ENCODE measurements at regions not wholly inside any gene's neighbourhood (a gene's known extent, or its start where the extent isn't known, plus 50 kb on each side); places are given as distances from the start of the nearest gene placed in this dataset.

DNA sequence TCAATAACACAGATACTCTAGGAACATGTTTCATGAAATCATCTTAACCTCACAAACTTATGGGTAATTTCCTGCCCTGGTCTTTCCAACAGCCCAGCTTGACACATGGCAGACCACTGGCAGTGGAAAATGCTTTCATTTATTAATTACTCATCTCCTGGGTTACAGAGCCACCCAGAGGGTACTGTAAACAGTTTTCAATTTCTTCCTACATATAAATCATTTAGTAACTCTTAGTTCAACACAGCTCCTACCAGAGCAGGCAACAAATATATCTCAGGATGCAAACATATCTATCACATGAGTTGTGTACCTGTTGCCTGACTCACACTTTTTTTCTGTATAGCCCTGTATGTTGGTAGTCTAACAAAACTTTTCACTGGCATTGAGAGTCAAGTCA, 99.2 kb upstream of the VRK2 start:
- TF ChIP-seq EZH2 (optimal IDR thresholded peaks at IDR 0.05; ENCODE audit: low read depth, low read length) = no peak
- TF ChIP-seq CTCF (IDR thresholded peaks at IDR 0.05; ENCODE audit: low read length) = no peak
- TF ChIP-seq EZH2phosphoT487 (IDR thresholded peaks at IDR 0.05; ENCODE audit: low read length) = no peak
- no peak for DNase-seq
- no peaks in the 10 kb centered on the region for H3K27me3 ChIP-seq (replicated peaks; ENCODE audit: insufficient read depth, low read length)
- H3K79me2 ChIP-seq (ENCODE audit: low read length) = no peaks in the 10 kb centered on the region
- H3K9ac ChIP-seq (ENCODE audit: low read length) = no peak overlapping the region
- H3K9me3 ChIP-seq (replicated peaks; ENCODE audit: insufficient read depth, low read length) = no peaks in the 10 kb centered on the region
- H3K9me2 ChIP-seq (replicated peaks; ENCODE audit: insufficient read depth, low read length) = no peaks in the 10 kb centered on the region
- no peaks in the 10 kb centered on the region for H3K36me3 ChIP-seq (replicated peaks; ENCODE audit: insufficient read depth, low read length)
- H3F3A ChIP-seq (ENCODE audit: insufficient read depth, low read length) = no peaks in the 10 kb centered on the region
- H3K4me1 ChIP-seq (ENCODE audit: low read length) = no peaks in the 10 kb centered on the region
- H2AFZ ChIP-seq (ENCODE audit: low read length) = no peak overlapping the region
- no peak overlapping the region for H3K27ac ChIP-seq (ENCODE audit: low read length)
- no peaks in the 10 kb centered on the region for H4K20me1 ChIP-seq (ENCODE audit: insufficient read depth, low read length)
- no peak overlapping the region for H3K4me2 ChIP-seq (ENCODE audit: low read depth, low read length)
- no peak overlapping the region for H3K4me3 ChIP-seq (ENCODE audit: low read length)

GRCh38 chr2:57954020-57954419, 92.6 kb upstream of the VRK2 start:
- Histone ChIP-seq H3K27me3 (replicated peaks; ENCODE audit: insufficient read depth, low read length) (no peaks in the 10 kb centered on the region), H2AFZ (ENCODE audit: low read length) (no peak overlapping the region), H3K9me3 (replicated peaks; ENCODE audit: insufficient read depth, low read length) (no peaks in the 10 kb centered on the region), H4K20me1 (ENCODE audit: insufficient read depth, low read length) (no peaks in the 10 kb centered on the region), H3F3A (ENCODE audit: insufficient read depth, low read length) (no peaks in the 10 kb centered on the region), H3K79me2 (ENCODE audit: low read length) (no peaks in the 10 kb centered on the region), H3K4me3 (ENCODE audit: low read length) (no peak overlapping the region), H3K9ac (ENCODE audit: low read length) (no peak overlapping the region), H3K36me3 (replicated peaks; ENCODE audit: insufficient read depth, low read length) (no peaks in the 10 kb centered on the region), H3K9me2 (replicated peaks; ENCODE audit: insufficient read depth, low read length) (no peaks in the 10 kb centered on the region), H3K4me2 (ENCODE audit: low read depth, low read length) (no peak overlapping the region), H3K4me1 (ENCODE audit: low read length) (no peaks in the 10 kb centered on the region), H3K27ac (ENCODE audit: low read length) (no peak overlapping the region)
- no peak for DNase-seq
- no peak for TF ChIP-seq CTCF (IDR thresholded peaks at IDR 0.05; ENCODE audit: low read length)
- TF ChIP-seq EZH2 (optimal IDR thresholded peaks at IDR 0.05; ENCODE audit: low read depth, low read length) = no peak
- TF ChIP-seq EZH2phosphoT487 (IDR thresholded peaks at IDR 0.05; ENCODE audit: low read length) = no peak

DNA sequence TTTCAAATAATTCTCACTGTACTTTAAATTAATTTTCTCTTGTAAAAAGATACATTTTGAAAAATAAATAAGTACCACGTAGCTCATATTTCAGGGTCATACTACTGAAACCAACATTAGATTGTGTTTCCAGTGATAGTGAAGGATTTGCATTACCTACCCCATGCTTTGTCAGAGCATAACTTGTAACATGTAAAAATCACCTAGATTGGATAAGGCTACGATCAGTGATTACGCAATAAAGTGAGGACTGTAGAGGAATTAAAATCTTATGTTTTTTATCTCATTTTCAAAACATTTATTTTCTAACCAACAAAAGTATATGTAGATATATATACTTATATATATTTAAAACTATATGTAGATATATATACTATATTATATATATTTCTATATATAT, 89.4 kb upstream of the VRK2 start:
- Histone ChIP-seq H2AFZ (ENCODE audit: low read length) (no peak overlapping the region), H3K4me3 (ENCODE audit: low read length) (no peak overlapping the region), H3K27me3 (replicated peaks; ENCODE audit: insufficient read depth, low read length) (no peaks in the 10 kb centered on the region), H3F3A (ENCODE audit: insufficient read depth, low read length) (no peaks in the 10 kb centered on the region), H3K9me2 (replicated peaks; ENCODE audit: insufficient read depth, low read length) (no peaks in the 10 kb centered on the region), H3K4me1 (ENCODE audit: low read length) (no peaks in the 10 kb centered on the region), H3K9ac (ENCODE audit: low read length) (no peak overlapping the region), H3K79me2 (ENCODE audit: low read length) (no peaks in the 10 kb centered on the region), H3K36me3 (replicated peaks; ENCODE audit: insufficient read depth, low read length) (no peaks in the 10 kb centered on the region), H4K20me1 (ENCODE audit: insufficient read depth, low read length) (no peaks in the 10 kb centered on the region), H3K27ac (ENCODE audit: low read length) (no peak overlapping the region), H3K4me2 (ENCODE audit: low read depth, low read length) (no peak overlapping the region), H3K9me3 (replicated peaks; ENCODE audit: insufficient read depth, low read length) (no peaks in the 10 kb centered on the region)
- TF ChIP-seq CTCF (IDR thresholded peaks at IDR 0.05; ENCODE audit: low read length) = no peak
- no peak for TF ChIP-seq EZH2 (optimal IDR thresholded peaks at IDR 0.05; ENCODE audit: low read depth, low read length)
- no peak for TF ChIP-seq EZH2phosphoT487 (IDR thresholded peaks at IDR 0.05; ENCODE audit: low read length)
- no peak for DNase-seq
